ENCODE measurements at regions not wholly inside any gene's neighbourhood (a gene's known extent, or its start where the extent isn't known, plus 50 kb on each side); places are given as distances from the start of the nearest gene placed in this dataset.

GRCh38 chr9:75414371-75415160 is 326.3 kb downstream of the OSTF1 start:
- Histone ChIP-seq H3K9me3 (ENCODE audit: control insufficient read depth in 1 of 2, insufficient read depth in 1 of 2, low read depth in 1 of 2, low read length in 2 of 2) (no peaks in the 10 kb centered on the region), H3K9ac (ENCODE audit: low read length) (no peak overlapping the region), H2AFZ (ENCODE audit: low read depth, low read length, poor library complexity, severe bottlenecking) (no peak overlapping the region), H3K27me3 (ENCODE audit: insufficient read depth, low read length) (0 out of 2 replicates have a peak, but pooled peaks cover 10% of the 10 kb centered on the region), H3K79me2 (ENCODE audit: insufficient read depth, low read length) (no peaks in the 10 kb centered on the region), H3K27ac (ENCODE audit: low read depth, low read length) (no peak overlapping the region), H3K4me2 (ENCODE audit: low read length) (no peak overlapping the region), H3K4me3 (replicated peaks in 1 of 2; ENCODE audit: low read depth in 1 of 2, low read length in 2 of 2) (no peak overlapping the region), H3K4me1 (ENCODE audit: control insufficient read depth in 1 of 2, insufficient read depth in 2 of 2, low read length in 2 of 2) (no peaks in the 10 kb centered on the region), H4K20me1 (ENCODE audit: insufficient read depth) (no peaks in the 10 kb centered on the region), H3K9me2 (ENCODE audit: insufficient read depth) (no peaks in the 10 kb centered on the region), H3K36me3 (ENCODE audit: control insufficient read depth in 1 of 2, insufficient read depth in 2 of 2, low read length in 2 of 2) (no peaks in the 10 kb centered on the region)
- no TSS peak for BruUV-seq (replicated peaks)
- RAD21 ChIA-PET (ENCODE audit: low non-redundant PET in 1 of 2, low total read pairs in 2 of 2, uncharacterized antibody in 2 of 2, unreplicated experiment in 2 of 2) = no interaction called here
- ATAC-seq = no peak
- intact Hi-C loops (cut with micrococcal nuclease) = no loop called here
- TF ChIP-seq ZBTB33 (IDR thresholded peaks at IDR 0.05; ENCODE audit: extremely low read depth, insufficient replicate concordance, low read length) (no peak), ZFX (IDR thresholded peaks at IDR 0.05) (no peak), YY1 (IDR thresholded peaks at IDR 0.05; ENCODE audit: extremely low read depth, insufficient replicate concordance, low read depth, low read length) (no peak), ATF3 (IDR thresholded peaks at IDR 0.05) (no peak), RAD21 (IDR thresholded peaks at IDR 0.05; ENCODE audit: low read depth) (no peak), CEBPB (IDR thresholded peaks at IDR 0.05; ENCODE audit: low read depth) (no peak), EZH2phosphoT487 (IDR thresholded peaks at IDR 0.05; ENCODE audit: borderline replicate concordance) (no peak), MAX (IDR thresholded peaks at IDR 0.05) (no peak), CBX3 (IDR thresholded peaks at IDR 0.05; ENCODE audit: low read depth) (no peak), CTCF (IDR thresholded peaks at IDR 0.05 in 2 of 3, conservative IDR thresholded peaks at IDR 0.05 in 1 of 3; ENCODE audit: borderline replicate concordance in 1 of 3, insufficient read depth in 1 of 3, low read depth in 2 of 3, low read length in 2 of 3) (no peak)
- no peak for DNase-seq (ENCODE audit: low read depth, low spot score)
- CTCF ChIA-PET = no interaction called here
- POLR2A ChIA-PET = no interaction called here
